IPS-18a (cell line): ENCODE measurements at regions not wholly inside any gene's neighbourhood (a gene's known extent, or its start where the extent isn't known, plus 50 kb on each side); places are given as distances from the start of the nearest gene placed in this dataset.

Source experiments
- H3K27ac ChIP-seq: one replicate; pipeline ENCODE4 v1.5.1; 2013; ENCODE audit warnings: low read length
- H3K27me3 ChIP-seq: one replicate; pipeline ENCODE4 v1.6.1; 2013; ENCODE audit warnings: mild to moderate bottlenecking, low read length; ENCODE audit not compliant: control insufficient read depth, insufficient read depth
- H3K36me3 ChIP-seq: one replicate; pipeline ENCODE4 v1.6.1; 2013; ENCODE audit warnings: low read depth, low read length; ENCODE audit not compliant: control insufficient read depth
- H3K4me1 ChIP-seq: one replicate; pipeline ENCODE4 v1.6.1; 2013; ENCODE audit warnings: low read depth, low read length; ENCODE audit not compliant: control insufficient read depth
- H3K4me3 ChIP-seq: one replicate; pipeline ENCODE4 v1.5.1; 2013; ENCODE audit warnings: low read length
- H3K9ac ChIP-seq: one replicate; pipeline ENCODE4 v1.6.1; 2013; ENCODE audit warnings: mild to moderate bottlenecking, low read length, moderate library complexity
- H3K9me3 ChIP-seq: one replicate; pipeline ENCODE4 v1.6.1; 2013; ENCODE audit warnings: low read depth, low read length; ENCODE audit not compliant: control insufficient read depth

DNA sequence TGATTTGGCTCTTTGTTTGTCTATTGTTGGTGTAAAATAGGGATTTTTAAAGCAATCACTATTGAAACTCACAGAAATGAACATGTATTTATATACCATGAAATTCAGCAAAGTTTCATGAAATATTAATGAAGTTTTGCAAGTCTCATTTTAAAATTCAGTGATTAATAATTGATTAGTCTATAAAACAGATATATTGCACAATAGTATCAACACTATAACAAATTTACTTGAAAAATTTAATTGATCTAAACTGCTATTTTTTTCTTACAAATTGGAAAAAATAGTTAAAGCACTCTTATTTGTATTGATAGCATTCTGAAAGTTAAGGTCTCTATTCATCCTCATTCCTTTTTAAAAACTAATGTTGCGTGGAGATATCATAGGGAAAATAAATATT, 121.0 kb upstream of the PCDH9 start:
- no peaks in the 10 kb centered on the region for H3K9me3 ChIP-seq
- H3K27ac ChIP-seq, result no peak overlapping the region
- H3K4me1 ChIP-seq, result no peaks in the 10 kb centered on the region
- H3K27me3 ChIP-seq, result no peaks in the 10 kb centered on the region
- no peak overlapping the region for H3K4me3 ChIP-seq
- H3K36me3 ChIP-seq, result no peaks in the 10 kb centered on the region
- no peak overlapping the region for H3K9ac ChIP-seq

DNA sequence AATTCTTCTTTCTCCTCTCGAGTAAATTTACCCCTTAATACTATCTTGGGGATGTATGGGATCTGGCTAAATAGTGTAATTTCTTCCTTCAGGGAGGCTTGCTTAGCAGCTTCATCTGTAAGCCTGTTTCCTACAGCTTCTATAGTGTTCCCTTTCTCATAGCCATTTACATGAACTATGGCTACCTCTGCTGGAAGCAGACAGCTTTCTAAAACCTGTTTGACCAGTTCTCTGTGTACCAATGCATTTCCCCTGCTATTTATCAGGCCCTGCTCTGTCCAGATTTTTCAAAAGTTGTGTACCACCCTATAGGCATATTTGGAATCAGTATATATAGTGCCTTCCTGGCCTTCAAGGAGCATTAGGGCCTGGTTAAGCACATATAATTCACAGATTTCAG, 113.6 kb upstream of the PCDH9 start:
- Histone ChIP-seq H3K27ac (no peak overlapping the region), H3K4me1 (no peaks in the 10 kb centered on the region), H3K4me3 (no peak overlapping the region), H3K36me3 (no peaks in the 10 kb centered on the region), H3K27me3 (no peaks in the 10 kb centered on the region), H3K9me3 (no peaks in the 10 kb centered on the region), H3K9ac (no peak overlapping the region)

DNA sequence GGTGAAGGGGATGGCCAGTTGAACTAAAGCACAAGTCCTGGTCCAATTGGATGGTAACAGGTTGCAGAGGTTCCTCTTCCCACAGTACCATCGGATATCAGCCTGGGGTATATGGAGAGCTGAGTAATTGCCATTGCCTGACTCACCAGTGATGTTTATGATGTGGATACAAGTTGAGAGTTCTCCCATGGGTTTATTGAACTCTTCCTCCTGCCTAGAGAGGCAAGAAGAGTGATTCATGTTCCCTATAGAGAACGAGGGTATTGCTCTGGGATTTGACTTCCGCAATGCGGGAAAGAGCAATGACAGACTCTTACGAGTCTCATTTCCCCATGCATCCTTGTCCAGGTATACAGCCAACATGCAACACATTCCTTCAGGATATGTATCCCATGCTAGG, 111.3 kb upstream of the PCDH9 start:
- Histone ChIP-seq H3K9me3 (no peaks in the 10 kb centered on the region), H3K27ac (no peak overlapping the region), H3K27me3 (no peaks in the 10 kb centered on the region), H3K4me3 (no peak overlapping the region), H3K9ac (no peak overlapping the region), H3K36me3 (no peaks in the 10 kb centered on the region), H3K4me1 (no peaks in the 10 kb centered on the region)

DNA sequence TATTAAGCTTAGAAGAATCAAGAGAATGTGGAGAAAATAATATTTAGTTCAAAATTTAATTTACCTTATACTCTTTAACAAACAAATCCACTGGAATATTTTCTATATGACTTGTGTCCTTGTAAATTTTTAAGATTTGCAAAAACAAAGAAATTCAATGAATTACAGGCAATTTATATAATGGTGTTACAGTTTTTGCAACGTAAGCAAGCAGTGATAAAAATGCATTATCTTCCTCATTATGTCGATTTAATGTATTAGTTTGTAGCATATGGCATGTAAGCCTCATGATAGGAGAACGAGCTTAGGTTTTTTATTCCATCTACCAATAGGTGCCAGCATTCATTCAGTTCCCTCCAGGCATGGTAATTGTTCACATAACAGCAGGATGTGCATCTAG, 100.0 kb upstream of the PCDH9 start:
- Histone ChIP-seq H3K9ac (no peak overlapping the region), H3K4me3 (no peak overlapping the region), H3K9me3 (no peaks in the 10 kb centered on the region), H3K4me1 (no peaks in the 10 kb centered on the region), H3K27me3 (no peaks in the 10 kb centered on the region), H3K36me3 (no peaks in the 10 kb centered on the region), H3K27ac (no peak overlapping the region)

DNA sequence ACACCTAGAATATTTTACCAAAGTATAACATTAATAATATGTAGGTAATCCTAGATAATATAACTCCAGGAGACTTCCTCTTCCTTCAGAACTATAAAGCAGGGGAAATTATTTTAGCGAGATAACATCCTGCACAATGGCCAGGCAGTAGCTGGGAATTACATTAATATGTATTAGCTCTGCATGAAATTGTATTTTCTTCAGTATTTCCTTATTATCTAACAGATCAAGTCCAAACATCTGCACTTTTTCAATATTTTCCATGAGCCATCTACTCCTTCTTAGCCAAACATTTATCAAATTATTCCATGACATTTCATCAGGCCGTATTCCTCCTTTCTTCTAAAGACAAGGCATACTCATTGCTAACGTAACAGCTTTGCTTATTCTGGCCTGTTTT, 98.8 kb upstream of the PCDH9 start:
- H3K9ac ChIP-seq, result no peak overlapping the region
- H3K9me3 ChIP-seq, result no peaks in the 10 kb centered on the region
- no peaks in the 10 kb centered on the region for H3K36me3 ChIP-seq
- H3K27me3 ChIP-seq, result no peaks in the 10 kb centered on the region
- H3K4me3 ChIP-seq, result no peak overlapping the region
- H3K4me1 ChIP-seq, result no peaks in the 10 kb centered on the region
- H3K27ac ChIP-seq, result no peak overlapping the region

DNA sequence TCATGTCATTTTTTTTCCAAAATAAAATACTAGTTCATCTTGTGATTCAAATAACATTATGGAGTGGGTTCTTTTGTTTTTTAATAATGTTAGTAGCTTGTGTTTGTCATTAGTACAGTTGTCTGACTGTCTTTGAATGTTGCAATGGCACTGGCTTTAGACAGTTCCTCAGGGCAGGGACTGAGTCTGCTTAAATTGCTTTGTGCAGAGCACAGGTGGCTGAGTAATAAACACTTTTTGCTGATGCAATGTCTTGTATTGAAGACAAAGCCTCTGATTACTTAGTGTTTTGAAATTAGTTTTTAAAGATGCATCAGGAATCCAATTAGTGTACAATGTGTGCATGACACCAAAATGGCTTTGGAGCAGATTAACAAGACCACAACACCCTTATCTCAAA, 88.7 kb upstream of the PCDH9 start:
- no peaks in the 10 kb centered on the region for H3K27me3 ChIP-seq
- H3K4me3 ChIP-seq, result no peak overlapping the region
- H3K4me1 ChIP-seq, result no peaks in the 10 kb centered on the region
- H3K9me3 ChIP-seq, result no peaks in the 10 kb centered on the region
- no peaks in the 10 kb centered on the region for H3K36me3 ChIP-seq
- no peak overlapping the region for H3K27ac ChIP-seq
- H3K9ac ChIP-seq, result no peak overlapping the region

DNA sequence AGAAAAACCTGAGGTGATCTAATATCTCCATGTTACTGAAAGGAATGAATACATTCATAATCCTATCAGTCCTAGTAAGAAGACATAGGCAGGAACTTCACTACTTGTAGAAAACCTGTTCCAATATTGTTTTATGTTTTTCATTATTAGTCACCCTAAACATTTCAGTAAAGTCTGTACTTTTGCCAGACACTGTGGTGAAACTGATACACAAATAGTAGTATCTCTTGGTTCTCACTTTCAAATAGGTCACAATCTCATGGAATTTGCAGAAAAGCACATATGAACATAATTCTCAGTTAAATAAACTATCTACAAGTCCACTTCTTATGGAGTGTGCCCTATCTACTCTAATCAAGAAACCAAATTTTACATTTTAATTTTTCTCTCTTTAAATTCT, 88.3 kb upstream of the PCDH9 start:
- Histone ChIP-seq H3K4me3 (no peak overlapping the region), H3K9me3 (no peaks in the 10 kb centered on the region), H3K36me3 (no peaks in the 10 kb centered on the region), H3K9ac (no peak overlapping the region), H3K4me1 (no peaks in the 10 kb centered on the region), H3K27ac (no peak overlapping the region), H3K27me3 (no peaks in the 10 kb centered on the region)

DNA sequence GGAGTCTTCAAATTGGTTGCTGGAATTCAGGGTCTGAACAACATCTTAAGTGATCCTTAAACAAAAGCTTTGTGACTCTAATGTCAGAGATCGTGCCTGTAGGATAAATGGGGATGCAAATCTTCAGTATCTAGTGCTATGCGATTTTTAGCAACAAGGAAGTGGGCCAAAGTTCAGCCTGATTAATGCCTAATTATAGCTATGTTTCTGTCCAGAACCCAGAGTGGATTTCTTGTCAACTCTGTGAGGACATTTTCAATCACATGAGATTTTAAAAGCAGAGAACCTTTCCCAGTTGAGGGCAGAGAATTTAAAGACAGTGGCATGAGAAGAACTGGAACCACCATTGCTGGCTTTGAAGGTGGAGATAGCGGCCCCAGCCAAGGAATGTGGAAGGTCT, 84.3 kb upstream of the PCDH9 start:
- H3K9ac ChIP-seq, result no peak overlapping the region
- no peak overlapping the region for H3K27ac ChIP-seq
- no peaks in the 10 kb centered on the region for H3K36me3 ChIP-seq
- no peaks in the 10 kb centered on the region for H3K9me3 ChIP-seq
- H3K4me3 ChIP-seq, result no peak overlapping the region
- H3K4me1 ChIP-seq, result no peaks in the 10 kb centered on the region
- no peaks in the 10 kb centered on the region for H3K27me3 ChIP-seq

DNA sequence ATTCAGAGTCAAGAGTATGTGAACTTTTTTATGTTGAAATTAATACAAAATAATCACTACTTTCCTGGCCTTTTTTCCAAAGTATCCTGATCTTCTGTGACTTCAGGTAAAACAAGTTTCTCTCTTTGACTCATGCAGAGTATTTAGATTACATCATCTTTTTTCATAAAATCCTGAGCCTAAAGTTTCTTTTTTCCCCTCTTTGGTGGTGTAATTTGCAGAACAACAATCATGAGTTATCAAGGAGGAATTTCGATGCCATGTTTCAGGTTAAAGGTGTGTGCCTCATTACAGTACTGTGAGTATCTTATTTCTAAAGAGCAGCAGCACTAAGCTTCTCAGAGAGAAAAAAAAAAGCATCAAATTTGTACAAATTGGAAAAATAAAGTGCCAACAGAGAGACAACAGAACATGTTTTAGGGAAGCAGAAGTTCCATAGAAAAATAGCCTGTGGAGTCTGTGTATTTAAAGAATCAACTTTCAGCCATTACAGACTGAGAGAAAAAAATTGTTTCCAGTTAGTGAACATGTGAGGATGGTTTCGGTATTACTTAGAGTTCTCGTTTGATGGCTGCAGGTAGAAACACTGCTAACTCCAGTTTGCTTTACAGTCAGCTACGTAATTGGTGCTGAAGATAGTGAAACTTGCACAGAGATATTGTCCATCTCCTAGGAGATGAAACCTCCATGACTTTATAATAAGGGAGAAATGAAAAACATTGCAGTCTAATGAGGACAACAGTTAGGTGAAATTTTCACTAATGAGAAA, 78.1 kb upstream of the PCDH9 start:
- Histone ChIP-seq H3K9me3 (no peaks in the 10 kb centered on the region), H3K9ac (no peak overlapping the region), H3K27ac (no peak overlapping the region), H3K36me3 (no peaks in the 10 kb centered on the region), H3K4me1 (no peaks in the 10 kb centered on the region), H3K4me3 (no peak overlapping the region), H3K27me3 (no peaks in the 10 kb centered on the region)

DNA sequence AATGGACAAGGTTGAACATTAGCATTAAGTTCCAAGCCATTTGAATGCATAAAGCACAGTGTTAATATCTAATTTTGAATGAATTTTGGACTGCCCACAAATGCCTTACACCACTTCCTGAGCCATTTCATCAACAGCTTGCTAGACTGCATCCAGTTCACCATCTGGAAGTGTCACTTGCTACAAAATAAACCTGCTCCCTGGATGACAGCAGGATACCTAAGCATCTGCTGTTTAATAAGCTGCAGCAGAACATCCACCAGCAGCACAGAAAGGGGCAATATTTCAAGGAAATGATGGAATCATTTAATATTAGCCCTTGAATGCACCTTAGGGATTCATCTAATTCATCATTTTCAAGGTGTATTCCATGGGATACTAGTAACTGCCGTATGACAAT, 76.6 kb upstream of the PCDH9 start:
- Histone ChIP-seq H3K4me3 (no peak overlapping the region), H3K9me3 (no peaks in the 10 kb centered on the region), H3K27me3 (no peaks in the 10 kb centered on the region), H3K4me1 (no peaks in the 10 kb centered on the region), H3K27ac (no peak overlapping the region), H3K36me3 (no peaks in the 10 kb centered on the region), H3K9ac (no peak overlapping the region)

DNA sequence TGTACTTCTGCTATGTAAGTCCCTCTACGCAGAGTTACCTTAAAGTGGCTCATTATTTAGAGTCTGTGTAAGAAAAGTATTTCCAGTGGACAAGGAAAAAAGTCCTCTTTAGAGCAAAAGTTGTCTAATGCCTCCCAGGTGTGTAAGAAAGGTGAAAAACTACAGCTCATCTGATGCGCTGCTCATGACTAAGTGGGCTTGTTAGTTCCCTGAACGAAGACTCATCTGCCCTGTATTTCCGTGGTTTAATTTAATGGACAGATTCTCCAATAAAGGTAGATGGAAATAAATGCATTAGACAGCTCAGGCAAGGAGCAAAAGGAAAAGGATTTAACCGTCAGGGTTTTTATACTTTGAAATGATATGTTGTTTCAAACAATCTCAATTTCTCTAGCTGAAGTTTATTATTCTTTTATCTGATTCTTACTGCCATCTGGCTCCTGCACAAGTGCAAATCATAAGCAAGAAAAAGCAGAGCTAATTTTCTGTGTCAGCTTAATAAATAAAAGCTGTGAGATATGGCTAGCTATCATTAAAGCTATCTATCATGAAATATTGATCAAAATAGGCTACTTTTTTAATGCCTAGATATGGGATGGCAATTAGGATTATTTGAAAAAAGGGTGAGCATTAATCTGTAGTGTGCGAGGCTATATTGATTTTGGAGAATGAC, 73.7 kb upstream of the PCDH9 start:
- Histone ChIP-seq H3K36me3 (no peaks in the 10 kb centered on the region), H3K4me1 (no peaks in the 10 kb centered on the region), H3K27ac (no peak overlapping the region), H3K9ac (no peak overlapping the region), H3K4me3 (no peak overlapping the region), H3K27me3 (no peaks in the 10 kb centered on the region), H3K9me3 (no peaks in the 10 kb centered on the region)

DNA sequence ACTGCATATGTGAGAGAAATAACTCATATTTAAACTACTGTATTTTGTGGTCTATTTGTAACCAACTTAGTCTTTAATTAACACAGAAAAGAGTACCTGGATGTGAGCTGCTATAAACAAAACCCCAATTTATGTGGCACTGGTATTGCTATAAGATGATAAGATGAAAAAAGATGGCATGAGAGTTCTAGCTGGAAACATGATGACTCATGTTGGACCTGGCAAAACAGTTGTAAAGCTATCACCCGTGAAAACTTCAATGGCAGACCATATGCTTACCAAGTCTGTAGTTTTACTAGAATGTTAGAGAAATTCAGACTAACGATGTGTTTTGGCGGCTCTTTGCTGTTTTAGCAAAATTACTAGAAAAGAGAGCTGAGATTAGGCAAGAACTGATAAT, 69.6 kb upstream of the PCDH9 start:
- Histone ChIP-seq H3K27ac (no peak overlapping the region), H3K9me3 (no peaks in the 10 kb centered on the region), H3K27me3 (no peaks in the 10 kb centered on the region), H3K4me3 (no peak overlapping the region), H3K36me3 (no peaks in the 10 kb centered on the region), H3K4me1 (no peaks in the 10 kb centered on the region), H3K9ac (no peak overlapping the region)
